ENCODE measurements at regions not wholly inside any gene's neighbourhood (a gene's known extent, or its start where the extent isn't known, plus 50 kb on each side); places are given as distances from the start of the nearest gene placed in this dataset.

GRCh38 chr10:111747751-111748150 lies 435.8 kb downstream of the GPAM start:
- Histone ChIP-seq H3K27me3 (no peaks in the 10 kb centered on the region), H3K4me1 (peaks cover 0 to 5% (median 0%) of the 10 kb centered on the region in 4 donors), H3K9me3 (peaks cover 0 to 2% (median 0%) of the 10 kb centered on the region in 4 donors), H3K27ac (no peak overlapping the region), H3K4me3 (no peak overlapping the region), H3K36me3 (no peaks in the 10 kb centered on the region)
- 52 to 97% methylated on average over 1 of the region's 1 CpG for WGBS, 2 donors
- no peak for DNase-seq
- intact Hi-C loops (cut with DNase I), result no loop called here
- TF ChIP-seq POLR2AphosphoS5 (IDR thresholded peaks at IDR 0.05) (no peak), EP300 (IDR thresholded peaks at IDR 0.05) (no peak), POLR2A (IDR thresholded peaks at IDR 0.05) (no peak), CTCF (IDR thresholded peaks at IDR 0.05) (no peak)

DNA sequence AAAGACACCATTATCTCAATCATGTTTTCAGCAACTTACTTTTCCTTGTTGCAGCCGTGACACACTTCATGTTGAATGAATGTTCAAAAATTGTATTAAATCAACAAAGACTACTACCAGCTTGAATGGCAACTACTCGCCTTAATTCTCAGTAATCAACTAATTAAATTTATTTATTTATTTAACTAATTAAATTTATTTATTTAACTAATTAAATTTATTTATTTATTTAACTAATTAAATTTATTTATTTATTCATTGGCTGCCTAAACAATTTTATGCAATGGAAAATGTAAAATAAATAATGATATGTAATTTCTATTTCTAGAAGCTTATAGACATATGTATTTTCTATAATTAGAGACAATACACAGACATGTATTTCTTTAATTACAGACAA lies 435.4 kb downstream of the GPAM start:
- intact Hi-C loops (cut with DNase I), result no loop called here
- WGBS, 2 donors, result 73 to 86% methylated on average over 2 of the region's 2 CpGs
- DNase-seq, result no peak

DNA sequence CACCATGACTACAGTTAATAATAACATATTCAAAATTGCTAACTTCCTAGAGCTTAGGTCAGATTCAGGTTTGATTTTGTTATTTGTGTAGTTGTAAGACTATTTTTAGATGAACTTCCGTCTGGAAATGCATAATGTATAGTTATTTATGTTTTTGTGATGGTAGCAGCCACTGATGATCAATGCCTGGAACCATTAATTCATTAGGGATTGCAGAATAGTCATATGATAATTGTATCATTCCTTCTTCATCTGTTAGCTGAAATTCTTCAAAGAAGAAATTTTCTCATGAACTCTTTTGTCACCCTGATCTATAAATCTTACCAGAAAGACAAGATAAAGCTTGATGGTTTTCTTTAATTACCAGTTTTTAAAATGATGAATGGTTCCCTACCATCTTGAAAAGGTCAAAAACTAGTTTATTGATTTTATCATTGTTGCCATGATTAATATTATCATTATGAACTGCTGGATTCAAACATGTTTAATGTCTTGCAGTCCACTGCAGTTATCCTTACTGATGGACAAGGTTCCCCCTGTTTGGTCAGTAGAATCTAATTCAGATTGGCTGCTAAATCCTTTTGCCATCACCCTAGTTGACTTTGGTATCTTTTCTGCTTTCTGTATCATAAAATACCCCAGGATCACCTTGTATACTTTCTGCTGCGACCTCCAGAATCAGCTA lies 433.3 kb downstream of the GPAM start:
- Histone ChIP-seq H3K9me3 (peaks cover 0 to 4% (median 0%) of the 10 kb centered on the region in 4 donors), H3K27ac (no peak overlapping the region), H3K27me3 (no peaks in the 10 kb centered on the region), H3K36me3 (no peaks in the 10 kb centered on the region), H3K4me1 (peaks cover 0 to 5% (median 0%) of the 10 kb centered on the region in 4 donors), H3K4me3 (no peak overlapping the region)
- intact Hi-C loops (cut with DNase I), result no loop called here
- DNase-seq, result no peak
- TF ChIP-seq CTCF (IDR thresholded peaks at IDR 0.05) (no peak), EP300 (IDR thresholded peaks at IDR 0.05) (no peak), POLR2A (IDR thresholded peaks at IDR 0.05) (no peak), POLR2AphosphoS5 (IDR thresholded peaks at IDR 0.05) (no peak)
- 53% methylated on average over 2 of the region's 2 CpGs for WGBS, 2 donors

More for the DNA sequence above, 435.4 kb downstream of the GPAM start:
- Histone ChIP-seq H3K36me3 (no peaks in the 10 kb centered on the region), H3K4me1 (peaks cover 0 to 5% (median 0%) of the 10 kb centered on the region in 4 donors), H3K4me3 (no peak overlapping the region), H3K9me3 (peaks cover 0 to 4% (median 0%) of the 10 kb centered on the region in 4 donors), H3K27me3 (no peaks in the 10 kb centered on the region), H3K27ac (no peak overlapping the region)
- TF ChIP-seq POLR2A (IDR thresholded peaks at IDR 0.05) (no peak), EP300 (IDR thresholded peaks at IDR 0.05) (no peak), CTCF (IDR thresholded peaks at IDR 0.05) (no peak)

- Histone ChIP-seq H3K9me3 (peaks cover 0 to 4% (median 0%) of the 10 kb centered on the region in 4 donors), H3K4me3 (no peak overlapping the region), H3K27me3 (no peaks in the 10 kb centered on the region), H3K36me3 (no peaks in the 10 kb centered on the region), H3K27ac (no peak overlapping the region), H3K4me1 (peaks cover 0 to 12% (median 0%) of the 10 kb centered on the region in 4 donors)
- 21 to 35% methylated on average over 14 of the region's 14 CpGs for WGBS, 2 donors
- intact Hi-C loops (cut with DNase I), result loop anchor here (2.0 to 5.0 kb wide), 2 partner anchors 101 to 384 kb away; no protein-coding TSS in a partner anchor
- DNase-seq, result peak; percentile 68
- TF ChIP-seq EP300 (IDR thresholded peaks at IDR 0.05) (no peak), CTCF (IDR thresholded peaks at IDR 0.05) (peak; percentile 9 to 55 (median 33))
These were observed 427.1 kb downstream of the GPAM start for GRCh38 chr10:111756217-111757061.

All from sigmoid colon (tissue), 6 donors.